DMS79 (cell line): ENCODE measurements at regions not wholly inside any gene's neighbourhood (a gene's known extent, or its start where the extent isn't known, plus 50 kb on each side); places are given as distances from the start of the nearest gene placed in this dataset.

Source experiments
- DNase-seq: peaks from one replicate; lab custom pipeline; 2025; lab: John Stamatoyannopoulos, UW

DNA sequence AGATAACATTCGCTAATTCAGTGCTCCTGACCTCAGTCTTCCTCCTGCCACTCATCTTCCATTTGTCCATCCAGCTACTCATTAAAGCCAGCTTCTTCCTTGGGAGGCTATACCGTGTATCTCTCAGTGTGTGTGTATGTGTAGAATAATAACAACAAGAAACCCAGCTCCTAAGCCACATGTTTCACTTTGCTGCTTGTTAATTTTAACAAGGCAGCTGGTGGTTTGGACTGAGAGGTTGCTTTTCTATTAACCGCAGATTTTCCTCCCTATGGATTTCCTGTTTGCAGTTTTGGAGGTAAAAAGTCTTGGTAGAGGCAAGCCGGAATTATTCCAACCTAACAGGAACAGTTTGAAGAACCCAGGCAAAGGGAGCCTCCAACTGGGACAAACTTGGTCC is 165.0 kb downstream of the ADAMTS15 start:
- no peak for DNase-seq

DNA sequence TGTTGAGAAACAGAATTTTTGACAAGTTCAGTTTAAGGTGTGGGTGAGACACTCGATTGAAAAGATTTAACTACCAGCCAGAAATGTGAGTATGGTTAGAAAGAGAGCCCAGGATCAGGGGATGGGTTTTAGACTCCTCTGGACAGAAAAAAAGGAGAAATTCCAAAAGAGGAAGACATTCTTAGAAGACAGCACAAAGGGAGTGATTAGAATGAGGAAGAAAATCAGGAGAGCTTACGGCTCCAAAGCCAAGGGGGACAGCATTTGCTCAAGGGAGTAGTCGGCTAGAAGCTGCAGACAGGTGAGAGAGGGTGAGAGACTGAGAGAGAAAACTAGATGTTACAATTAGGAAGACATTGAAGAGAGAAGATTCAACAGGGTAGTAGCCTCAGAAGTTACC is 166.1 kb downstream of the ADAMTS15 start:
- no peak for DNase-seq

DNA sequence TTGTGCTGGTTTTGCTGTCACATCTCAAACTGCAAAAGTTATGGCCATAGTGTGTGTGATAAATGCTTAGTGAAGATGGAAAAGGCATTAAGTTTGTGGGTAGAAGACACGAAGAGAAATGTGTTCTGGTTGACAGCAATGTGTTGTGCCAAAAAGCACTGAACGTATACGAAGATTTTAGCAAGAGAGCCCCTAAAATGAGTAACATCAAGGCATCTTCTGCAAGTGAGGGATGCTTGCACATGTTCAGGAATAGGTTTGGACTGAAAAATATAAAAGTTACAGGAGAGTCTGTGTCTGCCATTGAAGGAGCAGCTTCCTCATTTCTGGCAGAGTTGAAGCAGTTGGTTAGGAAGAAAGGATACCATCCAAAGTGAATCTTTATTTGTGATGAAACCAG is 167.1 kb downstream of the ADAMTS15 start:
- no peak for DNase-seq

DNA sequence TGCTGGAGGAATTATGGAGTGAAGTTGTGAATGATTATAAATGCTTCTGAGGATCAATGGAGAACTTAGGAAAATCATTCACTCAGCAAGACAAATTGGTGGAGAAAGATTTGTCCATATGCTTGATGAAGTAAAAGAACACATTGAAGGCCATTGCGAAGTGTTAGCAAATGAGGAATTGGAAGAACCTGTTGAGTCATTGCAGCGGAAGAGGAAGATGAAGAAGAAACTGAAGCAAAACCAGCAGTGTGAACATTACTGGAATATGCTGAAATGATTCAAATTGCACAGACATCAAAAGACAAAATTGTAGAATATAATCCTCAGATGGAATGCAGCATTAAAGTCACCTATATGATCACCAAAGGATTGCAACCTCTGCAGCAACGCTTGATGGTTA is 168.1 kb downstream of the ADAMTS15 start:
- DNase-seq = no peak

DNA sequence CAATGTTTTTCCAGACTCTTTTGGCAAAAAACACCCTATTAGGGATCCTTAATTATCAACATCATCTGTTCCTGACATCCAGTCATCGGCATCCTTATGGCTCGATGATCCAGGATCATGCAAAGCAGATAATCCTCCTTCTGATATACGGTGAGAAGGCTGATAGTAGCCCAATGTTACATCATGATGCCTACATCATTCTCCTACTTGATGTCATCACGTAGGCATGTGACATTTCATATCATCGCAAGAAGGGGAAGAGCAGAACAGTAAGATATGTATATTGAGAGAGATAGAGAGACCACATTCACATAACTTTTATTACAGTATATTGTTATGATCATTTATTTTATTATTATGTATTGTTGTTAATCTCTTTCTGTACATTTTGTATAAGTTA is 168.6 kb downstream of the ADAMTS15 start:
- DNase-seq = no peak

DNA sequence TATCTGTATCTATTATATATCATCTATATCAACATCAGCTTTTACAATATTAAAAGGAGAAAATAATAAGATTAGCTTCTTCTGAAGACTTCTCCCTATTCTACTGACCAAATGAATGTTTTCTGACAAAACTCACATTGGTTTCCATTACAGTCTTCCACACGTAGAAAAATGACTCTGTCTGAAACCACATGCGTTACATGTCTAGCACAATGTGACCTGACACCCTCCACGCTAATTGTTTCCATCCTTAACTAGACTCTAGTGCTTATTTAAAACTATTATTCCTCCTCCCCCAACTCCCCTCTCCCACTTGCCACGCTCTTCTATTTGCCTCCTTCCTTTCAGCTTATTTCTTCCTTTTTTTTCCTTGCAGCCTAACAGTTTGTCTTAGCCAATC is 172.1 kb downstream of the ADAMTS15 start:
- DNase-seq = no peak

- DNase-seq = peak; percentile 96
Observed at GRCh38 chr11:130622141-130622542, 173.7 kb downstream of the ADAMTS15 start.

GRCh38 chr11:130623670-130624668 is 175.5 kb downstream of the ADAMTS15 start:
- no peak for DNase-seq

- DNase-seq = no peak
Observed at GRCh38 chr11:130624971-130625544, 176.6 kb downstream of the ADAMTS15 start.

DNA sequence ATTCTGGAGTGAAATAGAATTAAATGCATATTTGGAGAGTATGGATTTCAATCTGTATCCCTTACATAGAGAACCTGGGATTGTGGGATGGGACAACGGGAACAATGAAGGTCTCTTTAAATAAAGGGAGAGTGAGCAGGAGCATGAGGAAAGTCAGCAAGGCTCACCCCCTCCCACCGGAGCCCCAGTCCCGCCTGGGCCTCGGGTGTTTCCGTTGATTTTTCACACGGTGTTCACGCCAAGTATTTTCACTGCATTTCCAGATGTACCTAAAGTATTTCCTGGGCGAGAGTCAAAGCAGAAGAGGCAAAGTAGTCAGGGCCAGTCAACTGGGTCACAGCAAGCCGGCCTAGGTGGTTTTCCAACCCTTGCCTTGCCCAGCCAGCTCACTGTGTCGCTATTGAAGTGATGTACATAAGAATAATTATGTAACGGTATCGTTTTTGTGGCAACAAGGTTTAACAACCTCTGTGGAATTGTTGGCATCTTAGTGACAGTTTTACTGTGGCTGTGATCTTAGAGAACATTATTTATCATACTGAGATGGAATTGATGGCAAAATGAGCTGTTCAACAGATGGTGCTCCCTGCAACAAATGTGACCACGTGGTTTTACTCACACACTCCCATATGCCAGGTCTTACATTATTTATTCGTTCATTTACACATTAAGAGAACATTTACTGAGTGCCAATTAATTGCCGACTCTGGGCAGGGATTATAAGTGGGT is 177.3 kb downstream of the ADAMTS15 start:
- no peak for DNase-seq

- DNase-seq = no peak
Observed at GRCh38 chr11:130629039-130629438, 180.6 kb downstream of the ADAMTS15 start.

DNA sequence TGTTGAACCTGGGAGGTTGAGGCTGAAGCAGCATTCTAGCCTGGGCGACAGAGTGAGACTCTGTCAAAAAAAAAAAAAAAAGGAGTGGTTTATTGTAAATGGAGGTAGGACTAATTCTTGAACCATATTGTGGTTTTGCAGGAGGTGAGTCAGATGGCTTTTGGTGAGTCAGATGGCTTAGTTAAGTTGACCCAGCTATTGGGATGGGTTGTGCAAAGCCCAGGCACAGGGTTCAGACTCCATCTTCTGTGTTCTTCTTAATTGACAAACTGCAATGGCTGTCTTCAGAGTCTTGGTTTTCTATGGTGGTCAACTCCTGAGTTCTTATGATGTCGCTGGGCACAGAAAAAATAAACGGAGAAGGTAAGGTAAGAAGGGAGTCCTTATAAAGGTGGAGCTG is 182.7 kb downstream of the ADAMTS15 start:
- DNase-seq = no peak

DNA sequence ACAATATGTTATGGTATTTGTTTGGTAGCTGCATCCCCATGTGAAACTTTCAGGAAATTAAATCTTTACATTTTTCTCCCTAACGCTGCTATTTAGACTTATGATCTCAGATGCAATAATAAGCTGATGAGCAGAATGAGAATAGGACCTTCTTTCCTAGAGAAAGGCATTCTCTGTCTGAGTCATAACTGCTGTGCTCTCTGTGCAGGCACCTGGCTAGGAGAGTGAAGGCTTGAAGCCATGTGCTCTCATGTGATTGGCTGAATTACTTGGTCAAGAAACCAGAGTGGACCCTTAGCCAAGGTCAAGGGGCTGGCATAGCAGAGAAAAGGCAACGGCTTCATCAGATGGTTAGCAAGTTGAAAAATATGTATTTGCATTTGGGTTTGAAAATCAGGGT is 185.0 kb downstream of the ADAMTS15 start:
- no peak for DNase-seq

DNA sequence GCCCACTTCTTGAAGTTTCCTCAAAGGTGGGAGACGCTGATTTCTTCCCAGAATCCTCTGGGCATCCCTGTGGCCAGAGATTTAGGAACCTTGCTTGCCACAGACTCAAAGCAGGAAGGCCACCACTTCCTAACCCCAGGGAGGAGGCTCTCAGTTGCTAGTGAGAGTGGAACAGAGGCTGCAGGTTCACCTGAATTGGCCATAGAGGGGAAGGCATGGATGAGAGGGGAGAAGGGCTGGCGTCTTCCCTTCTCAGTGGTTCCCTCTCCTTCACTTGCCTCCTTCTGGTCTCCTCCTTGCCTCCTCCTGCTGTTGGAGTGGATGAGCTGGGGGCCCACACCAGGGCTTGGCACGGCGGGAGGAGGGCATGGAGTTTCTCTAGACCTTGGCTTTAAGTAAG is 185.7 kb downstream of the ADAMTS15 start:
- no peak for DNase-seq

DNA sequence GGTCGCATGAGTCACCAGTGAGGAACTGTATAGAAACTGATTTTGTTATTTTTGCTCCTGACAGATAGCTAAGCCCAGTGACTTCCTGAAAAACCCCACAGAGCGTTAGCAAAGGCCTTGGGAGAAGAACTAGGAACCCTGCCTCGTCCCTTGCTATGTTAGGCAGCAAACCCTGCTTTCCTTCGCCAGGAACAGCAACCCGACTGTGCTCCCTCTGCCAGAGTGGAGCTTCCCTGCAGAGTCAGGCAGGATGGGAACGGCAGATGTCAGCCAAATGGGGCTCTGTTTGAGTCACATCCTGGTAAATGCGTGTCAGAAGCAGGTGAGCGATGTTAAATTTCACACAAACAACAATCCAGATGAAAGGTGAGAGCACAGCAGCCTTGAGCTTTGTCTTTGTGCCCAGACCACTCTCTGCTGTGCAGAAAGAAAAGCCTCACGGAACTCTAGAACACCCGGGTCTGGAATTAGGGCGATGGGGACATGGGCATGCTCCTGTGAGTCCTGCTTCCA is 186.6 kb downstream of the ADAMTS15 start:
- DNase-seq = no peak

- DNase-seq = no peak
Observed at GRCh38 chr11:130635937-130636630, 187.6 kb downstream of the ADAMTS15 start.

DNA sequence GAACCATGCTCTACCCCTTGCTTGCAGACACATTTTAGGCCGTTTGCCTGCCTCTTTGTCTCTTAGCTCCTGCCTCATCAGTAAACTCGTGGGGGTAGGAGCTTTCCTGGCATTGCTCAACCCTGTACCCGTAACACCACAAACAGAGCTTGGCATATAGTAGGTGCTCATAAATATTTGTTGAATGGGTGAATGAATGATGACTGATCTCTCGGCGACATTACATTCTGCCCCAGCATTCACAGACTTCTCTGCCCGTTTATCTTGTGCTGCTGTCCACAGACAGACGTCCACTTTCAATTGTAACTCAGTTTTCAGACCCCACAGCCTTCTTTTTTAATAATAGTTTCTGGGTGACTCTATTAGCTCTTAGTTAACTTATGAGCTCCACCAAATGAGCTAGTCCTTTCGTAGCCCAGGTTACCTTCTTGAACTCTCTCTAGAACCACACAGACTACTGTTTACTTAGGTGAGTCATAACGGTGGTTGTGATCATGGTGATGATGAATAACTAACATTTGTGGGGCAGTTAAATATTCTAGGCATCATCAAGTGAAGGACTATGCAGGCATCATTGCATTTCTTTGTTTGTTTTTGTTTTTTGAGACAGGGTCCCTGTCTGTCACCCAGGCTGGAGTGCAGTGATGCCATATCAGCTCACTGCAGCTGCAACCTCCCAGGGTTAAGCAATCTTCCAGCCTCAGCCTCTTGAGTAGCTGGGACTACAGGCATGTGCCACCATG is 188.4 kb downstream of the ADAMTS15 start:
- DNase-seq = peak; percentile 45

DNA sequence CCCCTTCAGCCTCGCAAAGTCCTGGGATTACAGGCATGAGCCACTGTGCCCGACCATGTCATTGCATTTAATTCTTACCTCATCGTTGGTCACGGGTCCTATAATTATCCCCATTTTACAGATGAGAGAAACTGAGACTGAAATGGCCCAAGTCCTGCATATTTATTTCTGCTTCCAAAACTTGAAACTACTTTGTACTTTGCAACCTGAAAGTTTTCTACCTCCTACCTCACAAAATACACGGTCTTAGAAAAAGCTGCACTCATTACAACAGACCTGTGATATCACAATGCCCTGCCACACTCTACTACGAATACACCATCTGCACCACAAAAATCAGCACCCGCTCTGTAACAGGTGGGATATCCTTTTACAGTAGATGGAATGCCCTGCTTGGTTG is 189.1 kb downstream of the ADAMTS15 start:
- DNase-seq = no peak

DNA sequence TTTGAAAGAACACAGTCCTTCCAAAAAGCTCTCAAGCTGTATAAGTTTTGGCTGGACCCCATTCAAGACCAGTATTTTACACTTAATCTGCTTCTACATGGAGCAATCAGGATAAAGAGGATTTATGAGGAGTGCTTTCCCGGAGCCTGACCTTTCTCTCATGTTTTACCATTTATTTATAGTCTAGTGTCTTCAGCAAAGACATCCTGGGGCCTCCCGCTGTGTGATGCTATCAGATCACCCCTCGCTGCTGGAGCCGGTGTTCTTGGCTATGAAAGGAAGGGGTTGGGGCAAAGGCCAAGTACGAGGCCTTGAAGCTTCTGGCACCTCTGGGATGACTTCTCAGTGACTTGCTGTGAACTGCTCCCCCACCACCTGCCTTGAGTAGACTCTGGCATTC is 189.6 kb downstream of the ADAMTS15 start:
- no peak for DNase-seq

DNA sequence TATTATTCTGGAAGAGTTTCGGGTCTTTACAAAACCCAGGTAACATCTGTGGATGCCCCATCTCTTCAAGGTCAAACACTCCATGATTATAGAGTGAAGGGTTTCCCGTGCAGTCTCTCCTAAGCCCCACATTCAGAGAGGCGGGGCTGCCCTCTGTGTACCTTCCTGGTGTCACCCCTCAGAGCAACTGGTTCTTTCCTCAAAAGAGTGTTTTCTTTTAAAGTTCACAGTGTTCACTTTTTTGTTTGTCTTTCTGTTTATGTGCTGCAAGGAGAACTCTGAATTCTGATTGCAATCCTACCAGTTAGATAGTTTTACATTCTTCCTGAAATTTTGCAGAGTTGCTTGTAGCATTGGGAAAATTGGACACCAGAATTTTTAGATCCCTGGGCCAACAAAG is 190.2 kb downstream of the ADAMTS15 start:
- DNase-seq = no peak

- no peak for DNase-seq
Observed at GRCh38 chr11:130639369-130639768, 190.9 kb downstream of the ADAMTS15 start.
